DND-41 (cell line): ENCODE measurements at regions not wholly inside any gene's neighbourhood (a gene's known extent, or its start where the extent isn't known, plus 50 kb on each side); places are given as distances from the start of the nearest gene placed in this dataset.

ENCODE experiments used
- ATAC-seq: fragments of 200-7000 bp; cut with Tn5 transposase; 3 replicates; pipeline ENCODE4 v1.9.1; 2021; ENCODE audit warnings: low read depth; ENCODE audit not compliant: insufficient read depth
- DNase-seq: peaks from one replicate; pipeline ENCODE4 v3.0.0-alpha.2; 2020
- H2AFZ ChIP-seq: 2 replicates; pipeline ENCODE4 v1.6.0; 2012; ENCODE audit warnings: low read depth, low read length
- H3K27ac ChIP-seq: 2 replicates; pipeline ENCODE4 v1.5.1; 2012; ENCODE audit warnings: low read length, inconsistent platforms
- H3K27me3 ChIP-seq: fragments of 200-600 bp; sonication (generic); 2 replicates; pipeline ENCODE4 v1.6.0; 2012; ENCODE audit warnings: low read length, mild to moderate bottlenecking, inconsistent platforms; ENCODE audit not compliant: insufficient read depth, poor library complexity
- H3K36me3 ChIP-seq: 2 replicates; pipeline ENCODE4 v1.5.1; 2012; ENCODE audit warnings: low read length, inconsistent platforms; ENCODE audit not compliant: insufficient read depth
- H3K4me1 ChIP-seq: 2 replicates; pipeline ENCODE4 v1.5.1; 2012; ENCODE audit warnings: mild to moderate bottlenecking, low read length; ENCODE audit not compliant: insufficient read depth
- H3K4me2 ChIP-seq: 2 replicates; pipeline ENCODE4 v1.6.0; 2012; ENCODE audit warnings: mild to moderate bottlenecking, moderate library complexity, low read length, inconsistent platforms; ENCODE audit not compliant: insufficient read depth
- H3K4me3 ChIP-seq, 2 experiments: fragments of 200-600 bp in 1 of 2; shearing (Covaris generic) in 1 of 2; 2 replicates each; pipeline ENCODE4 v1.5.1; 2012 to 2016; ENCODE audit warnings: inconsistent platforms in 2 of 2, low read length in 2 of 2, mild to moderate bottlenecking in 2 of 2, low read depth in 1 of 2, moderate library complexity in 1 of 2
- H3K79me2 ChIP-seq: 2 replicates; pipeline ENCODE4 v1.6.0; 2012; ENCODE audit warnings: low read length, inconsistent platforms; ENCODE audit not compliant: insufficient read depth
- H3K9ac ChIP-seq: 2 replicates; pipeline ENCODE4 v1.6.0; 2012; ENCODE audit warnings: low read depth, mild to moderate bottlenecking, inconsistent platforms, low read length, moderate library complexity
- H3K9me3 ChIP-seq: 2 replicates; pipeline ENCODE4 v1.5.1; 2012; ENCODE audit warnings: low read length, moderate library complexity, mild to moderate bottlenecking, inconsistent platforms; ENCODE audit not compliant: insufficient read depth, severe bottlenecking
- H4K20me1 ChIP-seq: 2 replicates; pipeline ENCODE4 v1.6.0; 2012; ENCODE audit warnings: low read length; ENCODE audit not compliant: insufficient read depth
- CTCF ChIP-seq: IDR thresholded peaks from 2 replicates; pipeline ENCODE4 v1.5.1; 2012; ENCODE audit warnings: borderline replicate concordance, low read length, moderate library complexity, mild to moderate bottlenecking; ENCODE audit not compliant: poor library complexity, severe bottlenecking; ENCODE audit errors: extremely low read depth
- EZH2 ChIP-seq: IDR thresholded peaks from 3 replicates; pipeline ENCODE4 v1.6.1; 2012; ENCODE audit warnings: borderline replicate concordance, low read depth, mild to moderate bottlenecking, moderate library complexity, low read length, inconsistent platforms; ENCODE audit not compliant: severe bottlenecking

GRCh38 chr12:59904874-59905521 is 309.2 kb downstream of the SLC16A7 start:
- no peak for TF ChIP-seq EZH2
- TF ChIP-seq CTCF: no peak
- Histone ChIP-seq H3K27me3 (no peaks in the 10 kb centered on the region), H3K4me2 (no peak overlapping the region), H3K9me3 (no peaks in the 10 kb centered on the region), H3K27ac (no peak overlapping the region), H3K4me3 (no peak overlapping the region), H3K4me1 (no peaks in the 10 kb centered on the region), H3K9ac (no peak overlapping the region), H3K36me3 (no peaks in the 10 kb centered on the region), H2AFZ (no peak overlapping the region), H3K79me2 (no peaks in the 10 kb centered on the region), H4K20me1 (no peaks in the 10 kb centered on the region)
- no peak for DNase-seq
- no peak for ATAC-seq

- H3K4me3 ChIP-seq: no peak overlapping the region
- H3K27ac ChIP-seq: no peak overlapping the region
- no peaks in the 10 kb centered on the region for H3K36me3 ChIP-seq
- TF ChIP-seq EZH2 (no peak), CTCF (no peak)
- no peak overlapping the region for H3K4me2 ChIP-seq
- H3K27me3 ChIP-seq: no peaks in the 10 kb centered on the region
- no peaks in the 10 kb centered on the region for H3K79me2 ChIP-seq
- H3K9ac ChIP-seq: no peak overlapping the region
- H4K20me1 ChIP-seq: no peaks in the 10 kb centered on the region
- H3K9me3 ChIP-seq: no peaks in the 10 kb centered on the region
- DNase-seq (no peak), ATAC-seq (no peak)
- no peak overlapping the region for H2AFZ ChIP-seq
- no peaks in the 10 kb centered on the region for H3K4me1 ChIP-seq
Measured at GRCh38 chr12:59911516-59911915, 315.7 kb downstream of the SLC16A7 start.

- no peaks in the 10 kb centered on the region for H3K9me3 ChIP-seq
- H3K9ac ChIP-seq: no peak overlapping the region
- ATAC-seq (no peak), DNase-seq (no peak)
- H2AFZ ChIP-seq: no peak overlapping the region
- no peak overlapping the region for H3K4me2 ChIP-seq
- H3K4me1 ChIP-seq: no peaks in the 10 kb centered on the region
- H3K27me3 ChIP-seq: no peaks in the 10 kb centered on the region
- H3K27ac ChIP-seq: no peak overlapping the region
- H4K20me1 ChIP-seq: no peaks in the 10 kb centered on the region
- H3K79me2 ChIP-seq: no peaks in the 10 kb centered on the region
- no peak overlapping the region for H3K4me3 ChIP-seq
- TF ChIP-seq EZH2: no peak
- TF ChIP-seq CTCF: no peak
- no peaks in the 10 kb centered on the region for H3K36me3 ChIP-seq
Measured at GRCh38 chr12:59916988-59917387, 321.2 kb downstream of the SLC16A7 start.

- Histone ChIP-seq H3K79me2 (no peaks in the 10 kb centered on the region), H3K4me3 (no peak overlapping the region), H3K27me3 (no peaks in the 10 kb centered on the region), H3K4me1 (no peaks in the 10 kb centered on the region), H3K36me3 (no peaks in the 10 kb centered on the region), H3K9ac (no peak overlapping the region), H3K9me3 (no peaks in the 10 kb centered on the region), H3K4me2 (no peak overlapping the region), H2AFZ (no peak overlapping the region), H3K27ac (no peak overlapping the region), H4K20me1 (no peaks in the 10 kb centered on the region)
- ATAC-seq: no peak
- DNase-seq: no peak
- TF ChIP-seq CTCF: no peak
Measured at GRCh38 chr12:59927032-59927431, 331.2 kb downstream of the SLC16A7 start.
